LNCAP (cell line): ENCODE measurements at regions not wholly inside any gene's neighbourhood (a gene's known extent, or its start where the extent isn't known, plus 50 kb on each side); places are given as distances from the start of the nearest gene placed in this dataset.

ENCODE experiments used
- TF ChIP-seq, protein P1 (sequence below): fragments of 450-650 bp; IDR thresholded peaks from 2 replicates; pipeline ENCODE4 v1.5.1; 2017; ENCODE audit warnings: mild to moderate bottlenecking

DNA sequence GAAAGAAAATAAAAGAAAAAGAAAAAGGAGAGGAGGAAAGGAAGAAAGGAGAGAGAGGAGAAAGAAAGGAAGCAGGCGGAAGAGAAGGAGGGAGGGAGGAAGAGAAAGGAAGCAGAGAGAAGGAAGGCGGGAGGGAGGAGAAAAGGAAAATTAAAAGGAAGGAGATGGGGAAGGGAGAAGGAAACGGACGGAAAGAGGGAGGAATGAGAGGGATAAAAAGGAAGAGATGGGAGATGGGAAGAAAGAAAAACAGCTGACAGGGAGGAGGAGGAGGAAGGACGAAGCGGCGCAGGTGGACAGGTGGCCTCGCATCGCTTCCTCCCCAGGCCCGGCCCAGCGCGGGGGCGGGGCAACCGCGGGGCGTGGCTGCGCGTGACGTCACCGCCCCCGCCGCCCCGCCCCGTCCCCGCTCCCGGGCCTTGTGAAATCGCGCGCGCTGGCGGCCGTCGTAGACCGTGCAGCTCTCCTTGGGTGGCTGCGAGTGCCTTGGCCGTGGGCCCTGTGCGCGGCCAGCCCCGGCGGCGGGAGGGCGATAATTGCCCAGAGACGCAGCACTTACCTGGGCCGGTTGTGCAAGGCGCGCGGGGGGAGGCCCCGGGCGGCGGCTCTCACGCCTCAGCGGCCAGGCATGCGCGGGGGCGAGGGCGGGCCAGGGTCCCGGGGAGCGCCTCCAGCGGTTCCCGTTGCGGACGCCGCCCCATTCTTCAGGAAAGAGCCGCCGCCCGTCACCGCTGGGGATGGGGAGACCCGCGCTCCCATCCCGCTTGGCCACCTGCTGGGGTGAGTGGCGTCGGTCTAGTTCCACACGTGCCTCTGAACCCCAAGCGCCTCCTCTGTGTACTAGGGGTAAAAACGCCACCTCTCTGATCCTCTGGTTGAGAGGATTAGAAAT is 49.6 kb upstream of the FOXE1 start:
- TF ChIP-seq, protein P1, sequence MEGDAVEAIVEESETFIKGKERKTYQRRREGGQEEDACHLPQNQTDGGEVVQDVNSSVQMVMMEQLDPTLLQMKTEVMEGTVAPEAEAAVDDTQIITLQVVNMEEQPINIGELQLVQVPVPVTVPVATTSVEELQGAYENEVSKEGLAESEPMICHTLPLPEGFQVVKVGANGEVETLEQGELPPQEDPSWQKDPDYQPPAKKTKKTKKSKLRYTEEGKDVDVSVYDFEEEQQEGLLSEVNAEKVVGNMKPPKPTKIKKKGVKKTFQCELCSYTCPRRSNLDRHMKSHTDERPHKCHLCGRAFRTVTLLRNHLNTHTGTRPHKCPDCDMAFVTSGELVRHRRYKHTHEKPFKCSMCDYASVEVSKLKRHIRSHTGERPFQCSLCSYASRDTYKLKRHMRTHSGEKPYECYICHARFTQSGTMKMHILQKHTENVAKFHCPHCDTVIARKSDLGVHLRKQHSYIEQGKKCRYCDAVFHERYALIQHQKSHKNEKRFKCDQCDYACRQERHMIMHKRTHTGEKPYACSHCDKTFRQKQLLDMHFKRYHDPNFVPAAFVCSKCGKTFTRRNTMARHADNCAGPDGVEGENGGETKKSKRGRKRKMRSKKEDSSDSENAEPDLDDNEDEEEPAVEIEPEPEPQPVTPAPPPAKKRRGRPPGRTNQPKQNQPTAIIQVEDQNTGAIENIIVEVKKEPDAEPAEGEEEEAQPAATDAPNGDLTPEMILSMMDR = no peak; the same call in 1 of the 2 replicates
